Testis (tissue), 2 donors: ENCODE measurements at regions not wholly inside any gene's neighbourhood (a gene's known extent, or its start where the extent isn't known, plus 50 kb on each side); places are given as distances from the start of the nearest gene placed in this dataset.
"Not testable (repeated sequence)": the region's sequence is repeated elsewhere in the genome, so short reads cannot be mapped to it uniquely, and the experiment has no call there.

Experiments used
- DNase-seq: peaks from one replicate; pipeline ENCODE4 v3.0.0-alpha.2; 2019
- H3K27ac ChIP-seq, 2 donors: fragments of 200-600 bp; sonication (generic); one replicate each; pipeline ENCODE4 v1.5.1; 2019
- H3K27me3 ChIP-seq: fragments of 200-600 bp; sonication (generic); one replicate; pipeline ENCODE4 v1.5.1; 2019
- H3K36me3 ChIP-seq: fragments of 200-600 bp; sonication (generic); one replicate; pipeline ENCODE4 v1.5.1; 2017; ENCODE audit warnings: low read depth; ENCODE audit errors: missing control alignments
- H3K4me1 ChIP-seq: fragments of 200-600 bp; sonication (generic); one replicate; pipeline ENCODE4 v1.5.1; 2019
- H3K4me3 ChIP-seq, 2 donors: fragments of 200-600 bp; sonication (generic); one replicate each; pipeline ENCODE4 v1.5.1; 2017 to 2019
- H3K9me3 ChIP-seq: fragments of 200-600 bp; sonication (generic); one replicate; pipeline ENCODE4 v1.5.1; 2017
- POLR2A ChIP-seq: fragments of 450-650 bp; IDR thresholded peaks from one replicate; pipeline ENCODE4 v1.6.1; 2017; ENCODE audit warnings: antibody characterized with exemption, mild to moderate bottlenecking, moderate library complexity
- WGBS, 2 donors: methylation state at CpG; one replicate each; pipeline ENCODE4 v1.1.5; 2018; 5-methylcytosine and 5-hydroxymethylcytosine counted together
- intact Hi-C: fragments of 100-400 bp; cut with DNase I; formaldehyde crosslinking; loops from one replicate; pipeline ENCODE4 v1.15.1; 2023; ENCODE audit warnings: low total_unique reads
- TF ChIP-seq, protein P1 (sequence below), 3 experiments: fragments of 450-650 bp in 2 of 3; fragments of 200-600 bp in 1 of 3; sonication (generic) in 1 of 3; IDR thresholded peaks; one replicate each; pipeline ENCODE4 v1.5.1; 2016 to 2019; ENCODE audit warnings: antibody characterized with exemption in 3 of 3, mild to moderate bottlenecking in 2 of 3, moderate library complexity in 1 of 3

GRCh38 chr6:112415366-112415765 lies 68.2 kb downstream of the RFPL4B start:
- intact Hi-C loops: no loop called here
- WGBS, 2 donors: 50 to 68% methylated on average over 2 of the region's 2 CpGs
- H3K9me3 ChIP-seq: no peaks in the 10 kb centered on the region
- H3K4me3 ChIP-seq: no peak overlapping the region
- no peak for DNase-seq
- no peaks in the 10 kb centered on the region for H3K4me1 ChIP-seq
- TF ChIP-seq POLR2A: no peak
- TF ChIP-seq, protein P1, sequence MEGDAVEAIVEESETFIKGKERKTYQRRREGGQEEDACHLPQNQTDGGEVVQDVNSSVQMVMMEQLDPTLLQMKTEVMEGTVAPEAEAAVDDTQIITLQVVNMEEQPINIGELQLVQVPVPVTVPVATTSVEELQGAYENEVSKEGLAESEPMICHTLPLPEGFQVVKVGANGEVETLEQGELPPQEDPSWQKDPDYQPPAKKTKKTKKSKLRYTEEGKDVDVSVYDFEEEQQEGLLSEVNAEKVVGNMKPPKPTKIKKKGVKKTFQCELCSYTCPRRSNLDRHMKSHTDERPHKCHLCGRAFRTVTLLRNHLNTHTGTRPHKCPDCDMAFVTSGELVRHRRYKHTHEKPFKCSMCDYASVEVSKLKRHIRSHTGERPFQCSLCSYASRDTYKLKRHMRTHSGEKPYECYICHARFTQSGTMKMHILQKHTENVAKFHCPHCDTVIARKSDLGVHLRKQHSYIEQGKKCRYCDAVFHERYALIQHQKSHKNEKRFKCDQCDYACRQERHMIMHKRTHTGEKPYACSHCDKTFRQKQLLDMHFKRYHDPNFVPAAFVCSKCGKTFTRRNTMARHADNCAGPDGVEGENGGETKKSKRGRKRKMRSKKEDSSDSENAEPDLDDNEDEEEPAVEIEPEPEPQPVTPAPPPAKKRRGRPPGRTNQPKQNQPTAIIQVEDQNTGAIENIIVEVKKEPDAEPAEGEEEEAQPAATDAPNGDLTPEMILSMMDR (IDR thresholded peaks at IDR 0.05): no peak
- no peaks in the 10 kb centered on the region for H3K36me3 ChIP-seq
- no peak overlapping the region for H3K27ac ChIP-seq
- H3K27me3 ChIP-seq: no peaks in the 10 kb centered on the region

GRCh38 chr6:112416866-112417265 lies 69.7 kb downstream of the RFPL4B start:
- Histone ChIP-seq H3K4me3 (no peak overlapping the region), H3K27me3 (no peaks in the 10 kb centered on the region), H3K9me3 (no peaks in the 10 kb centered on the region), H3K36me3 (no peaks in the 10 kb centered on the region), H3K4me1 (no peaks in the 10 kb centered on the region), H3K27ac (no peak overlapping the region)
- intact Hi-C loops: no loop called here
- DNase-seq: peak; percentile 48
- TF ChIP-seq, protein P1 (IDR thresholded peaks at IDR 0.05): no peak
- TF ChIP-seq POLR2A: no peak
- 56 to 63% methylated on average over 4 of the region's 4 CpGs for WGBS, 2 donors

DNA sequence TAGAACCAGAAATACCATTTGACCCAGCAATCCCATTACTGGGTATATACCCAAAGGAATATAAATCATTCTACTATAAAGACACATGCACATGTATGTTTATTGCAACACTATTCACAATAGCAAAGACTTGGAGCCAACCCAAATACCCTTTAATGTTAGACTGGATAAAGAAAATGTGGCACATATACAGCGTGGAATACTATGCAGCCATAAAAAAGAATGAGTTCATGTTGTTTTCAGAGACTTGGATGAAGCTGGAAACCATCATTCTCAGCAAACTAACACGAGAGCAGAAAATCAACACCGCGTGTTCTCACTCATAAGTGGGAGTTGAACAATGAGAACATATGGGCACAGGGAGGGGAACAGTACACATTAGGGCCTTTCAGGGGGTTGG lies 79.9 kb downstream of the RFPL4B start:
- H3K27ac ChIP-seq, DNase-seq, H3K9me3 ChIP-seq, H3K4me3 ChIP-seq, H3K36me3 ChIP-seq, H3K27me3 ChIP-seq, intact Hi-C loops, H3K4me1 ChIP-seq: not testable (repeated sequence)
- WGBS, 2 donors: 91 to 94% methylated on average over 4 of the region's 4 CpGs

GRCh38 chr6:112427499-112427898 lies 80.4 kb downstream of the RFPL4B start:
- TF ChIP-seq POLR2A: no peak
- TF ChIP-seq, protein P1 (IDR thresholded peaks at IDR 0.05): no peak
- H3K36me3 ChIP-seq: no peaks in the 10 kb centered on the region
- no peaks in the 10 kb centered on the region for H3K27me3 ChIP-seq
- no peaks in the 10 kb centered on the region for H3K9me3 ChIP-seq
- no peak for DNase-seq
- H3K4me3 ChIP-seq: no peak overlapping the region
- H3K27ac ChIP-seq: no peak overlapping the region
- intact Hi-C loops: no loop called here
- no peaks in the 10 kb centered on the region for H3K4me1 ChIP-seq

DNA sequence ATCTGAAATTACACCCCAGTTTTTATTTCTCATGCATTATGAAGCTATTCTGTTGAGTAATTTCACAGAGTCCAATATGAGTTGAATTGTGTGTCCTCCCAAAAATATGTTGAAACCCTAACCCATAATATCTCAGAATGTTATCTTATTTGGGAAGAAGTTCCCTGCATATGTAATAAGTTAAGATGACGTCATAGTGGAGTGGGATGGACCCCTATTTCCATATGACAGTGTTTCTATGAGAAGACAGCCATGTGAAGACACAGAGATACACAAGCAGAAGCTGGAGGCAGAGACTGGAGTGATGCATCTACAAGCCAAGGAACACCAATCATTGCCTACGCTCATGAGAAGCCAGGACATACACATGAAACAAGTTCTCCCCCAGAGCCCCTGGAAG lies 81.3 kb downstream of the RFPL4B start:
- H3K4me3 ChIP-seq: no peak overlapping the region
- no peaks in the 10 kb centered on the region for H3K4me1 ChIP-seq
- no peaks in the 10 kb centered on the region for H3K9me3 ChIP-seq
- H3K27me3 ChIP-seq: no peaks in the 10 kb centered on the region
- TF ChIP-seq, protein P1 (IDR thresholded peaks at IDR 0.05): no peak
- TF ChIP-seq POLR2A: no peak
- WGBS, 2 donors: 83 to 96% methylated on average over 2 of the region's 2 CpGs
- no peak for DNase-seq
- H3K36me3 ChIP-seq: no peaks in the 10 kb centered on the region
- intact Hi-C loops: no loop called here
- no peak overlapping the region for H3K27ac ChIP-seq
